PFSK-1 (cell line): ENCODE measurements at regions not wholly inside any gene's neighbourhood (a gene's known extent, or its start where the extent isn't known, plus 50 kb on each side); places are given as distances from the start of the nearest gene placed in this dataset.

Experiments
- FOXP2 ChIP-seq: optimal IDR thresholded peaks from 2 replicates; pipeline ENCODE3; 2011; ENCODE audit warnings: borderline replicate concordance, control low read depth, inconsistent platforms; ENCODE audit not compliant: insufficient read depth; ENCODE audit errors: extremely low read length, extremely low read depth
- POLR2AphosphoS5 ChIP-seq: IDR thresholded peaks from 2 replicates; pipeline ENCODE4 v1.6.1; 2012; ENCODE audit warnings: low read depth, mild to moderate bottlenecking, control low read depth, low read length, moderate library complexity
- SIN3A ChIP-seq: IDR thresholded peaks from 2 replicates; pipeline ENCODE4 v1.6.1; 2012; ENCODE audit warnings: mild to moderate bottlenecking, low read length, moderate library complexity, borderline replicate concordance; ENCODE audit not compliant: insufficient read depth

DNA sequence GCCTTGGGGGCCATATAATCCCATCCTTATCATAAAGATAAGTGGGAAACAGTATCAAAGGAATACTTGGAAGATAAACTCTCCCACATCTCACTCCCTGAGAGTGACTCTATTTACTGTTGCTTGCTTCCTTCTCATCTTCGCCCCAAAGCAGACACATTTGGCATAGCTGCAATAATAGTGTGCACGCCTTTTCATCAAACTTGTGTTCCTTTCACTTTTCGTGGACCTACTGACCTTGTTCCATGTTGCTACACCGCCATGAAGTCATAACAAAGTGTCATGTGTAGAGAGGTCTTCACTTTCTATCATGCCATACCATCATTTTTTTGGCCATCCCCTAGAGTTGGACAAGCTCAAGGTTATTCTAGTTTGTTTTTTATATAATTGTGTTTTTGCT, 200.0 kb upstream of the MSX2 start:
- TF ChIP-seq POLR2AphosphoS5 (no peak), FOXP2 (no peak), SIN3A (no peak)
